OCI-LY7 (cell line): ENCODE measurements at regions not wholly inside any gene's neighbourhood (a gene's known extent, or its start where the extent isn't known, plus 50 kb on each side); places are given as distances from the start of the nearest gene placed in this dataset.

Source experiments
- BruUV-seq: library from RNA; stranded (reverse); fragments of 400-500 nt; replicated peaks from 2 replicates; lab custom pipeline; 2021; lab: Mats Ljungman, UMichigan
- CTCF ChIA-PET: fragments of 300-600 bp; sonication (Branson Sonifier 250); formaldehyde crosslinking; loops from one replicate; lab custom pipeline; 2022; ENCODE audit warnings: antibody characterized with exemption; ENCODE audit not compliant: unreplicated experiment; lab: Charles Lee
- POLR2A ChIA-PET: fragments of 300-600 bp; sonication (Branson Sonifier 250); formaldehyde crosslinking; loops from one replicate; lab custom pipeline; 2022; ENCODE audit warnings: antibody characterized with exemption; lab: Charles Lee
- DNase-seq: peaks from one replicate; pipeline ENCODE4 v3.0.0-alpha.2; 2015; ENCODE audit warnings: low spot score
- H2AFZ ChIP-seq: fragments of 200-600 bp; sonication (generic), shearing (Covaris generic); 2 replicates; pipeline ENCODE4 v1.6.1; 2014; ENCODE audit warnings: mild to moderate bottlenecking, antibody characterized with exemption, low read length, moderate library complexity
- H3K27ac ChIP-seq: fragments of 200-600 bp; sonication (generic); 2 replicates; pipeline ENCODE4 v1.5.1; 2014; ENCODE audit warnings: mixed run types, low read depth, mild to moderate bottlenecking, moderate library complexity, low read length, inconsistent platforms; ENCODE audit not compliant: poor library complexity, severe bottlenecking
- H3K36me3 ChIP-seq: fragments of 200-600 bp; sonication (generic); 2 replicates; pipeline ENCODE4 v1.6.1; 2014; ENCODE audit warnings: mild to moderate bottlenecking, antibody characterized with exemption, low read length, moderate library complexity, mixed read lengths; ENCODE audit not compliant: insufficient read depth
- H3K4me1 ChIP-seq: fragments of 200-600 bp; sonication (generic); 2 replicates; pipeline ENCODE4 v1.5.1; 2014; ENCODE audit warnings: mild to moderate bottlenecking, low read length; ENCODE audit not compliant: insufficient read depth, poor library complexity, severe bottlenecking
- H3K4me2 ChIP-seq: fragments of 200-600 bp; sonication (generic); 2 replicates; pipeline ENCODE4 v1.6.1; 2014; ENCODE audit warnings: mild to moderate bottlenecking, low read length
- H3K4me3 ChIP-seq: fragments of 200-600 bp; sonication (generic); 2 replicates; pipeline ENCODE4 v1.5.1; 2014; ENCODE audit warnings: mild to moderate bottlenecking, low read depth, low read length; ENCODE audit not compliant: poor library complexity, severe bottlenecking
- H3K79me2 ChIP-seq: fragments of 200-600 bp; sonication (generic); 2 replicates; pipeline ENCODE4 v1.6.1; 2016; ENCODE audit warnings: low read depth, mild to moderate bottlenecking, low read length, moderate library complexity, mixed read lengths; ENCODE audit not compliant: insufficient read depth
- H3K9me2 ChIP-seq: fragments of 200-600 bp; sonication (generic); 2 replicates; pipeline ENCODE4 v1.6.1; 2016; ENCODE audit warnings: mild to moderate bottlenecking, low read length, mixed read lengths; ENCODE audit not compliant: insufficient read depth
- H3K9me3 ChIP-seq: fragments of 200-600 bp; sonication (generic); 2 replicates; pipeline ENCODE4 v1.6.1; 2014; ENCODE audit warnings: mild to moderate bottlenecking, mixed run types, low read length, mixed read lengths
- H4K20me1 ChIP-seq: fragments of 200-600 bp; sonication (generic); 2 replicates; pipeline ENCODE4 v1.6.1; 2014; ENCODE audit warnings: mild to moderate bottlenecking, antibody characterized with exemption, low read length, moderate library complexity, mixed read lengths; ENCODE audit not compliant: insufficient read depth
- EZH2phosphoT487 ChIP-seq: fragments of 200-600 bp; sonication (generic); IDR thresholded peaks from 2 replicates; pipeline ENCODE4 v1.6.1; 2018; ENCODE audit warnings: low read depth, borderline replicate concordance, mild to moderate bottlenecking, mixed run types, antibody characterized with exemption, low read length, moderate library complexity, mixed read lengths
- intact Hi-C: fragments of 100-400 bp; cut with micrococcal nuclease; formaldehyde crosslinking; loops from one replicate; pipeline ENCODE4 v1.10.0; 2022; ENCODE audit not compliant: unreplicated experiment
- TF ChIP-seq, protein P1 (sequence below): fragments of 200-600 bp; sonication (generic); conservative IDR thresholded peaks from 2 replicates; pipeline ENCODE4 v1.5.1; 2014; ENCODE audit warnings: mild to moderate bottlenecking, antibody characterized with exemption, low read length, moderate library complexity, mixed read lengths

- H3K4me2 ChIP-seq = no peak overlapping the region
- no TSS peak for BruUV-seq
These were observed 1337.7 kb downstream of the HACE1 start for GRCh38 chr6:103522045-103522444.

DNA sequence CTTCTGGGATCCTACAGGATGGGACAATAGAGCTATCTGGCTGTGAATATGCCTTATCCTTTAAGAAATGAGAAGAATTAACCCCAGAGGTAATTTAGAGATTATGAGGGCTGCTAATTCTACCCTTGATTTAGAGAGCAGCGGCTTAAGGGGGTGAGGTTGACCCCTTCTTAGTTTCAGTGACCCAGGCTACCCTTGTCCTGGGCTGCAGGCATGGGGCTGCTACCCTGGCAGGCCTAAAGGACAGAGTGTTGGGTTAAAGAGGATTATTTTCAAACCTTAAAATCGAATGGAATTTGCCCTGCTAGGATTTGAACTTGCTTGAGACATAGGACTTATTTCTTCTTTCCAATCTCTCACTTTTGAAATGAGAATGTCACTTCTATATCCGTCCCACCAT is 1343.4 kb downstream of the HACE1 start:
- DNase-seq = no peak
- Histone ChIP-seq H3K9me2 (no peaks in the 10 kb centered on the region), H3K4me3 (no peak overlapping the region), H2AFZ (no peak overlapping the region), H3K36me3 (no peaks in the 10 kb centered on the region), H3K9me3 (no peaks in the 10 kb centered on the region), H3K79me2 (no peaks in the 10 kb centered on the region), H3K4me1 (no peaks in the 10 kb centered on the region), H4K20me1 (no peaks in the 10 kb centered on the region), H3K4me2 (no peak overlapping the region), H3K27ac (no peak overlapping the region)
- BruUV-seq = no TSS peak
- POLR2A ChIA-PET = no interaction called here
- CTCF ChIA-PET = no interaction called here
- TF ChIP-seq EZH2phosphoT487 = no peak
- TF ChIP-seq, protein P1, sequence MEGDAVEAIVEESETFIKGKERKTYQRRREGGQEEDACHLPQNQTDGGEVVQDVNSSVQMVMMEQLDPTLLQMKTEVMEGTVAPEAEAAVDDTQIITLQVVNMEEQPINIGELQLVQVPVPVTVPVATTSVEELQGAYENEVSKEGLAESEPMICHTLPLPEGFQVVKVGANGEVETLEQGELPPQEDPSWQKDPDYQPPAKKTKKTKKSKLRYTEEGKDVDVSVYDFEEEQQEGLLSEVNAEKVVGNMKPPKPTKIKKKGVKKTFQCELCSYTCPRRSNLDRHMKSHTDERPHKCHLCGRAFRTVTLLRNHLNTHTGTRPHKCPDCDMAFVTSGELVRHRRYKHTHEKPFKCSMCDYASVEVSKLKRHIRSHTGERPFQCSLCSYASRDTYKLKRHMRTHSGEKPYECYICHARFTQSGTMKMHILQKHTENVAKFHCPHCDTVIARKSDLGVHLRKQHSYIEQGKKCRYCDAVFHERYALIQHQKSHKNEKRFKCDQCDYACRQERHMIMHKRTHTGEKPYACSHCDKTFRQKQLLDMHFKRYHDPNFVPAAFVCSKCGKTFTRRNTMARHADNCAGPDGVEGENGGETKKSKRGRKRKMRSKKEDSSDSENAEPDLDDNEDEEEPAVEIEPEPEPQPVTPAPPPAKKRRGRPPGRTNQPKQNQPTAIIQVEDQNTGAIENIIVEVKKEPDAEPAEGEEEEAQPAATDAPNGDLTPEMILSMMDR = no peak
- intact Hi-C loops = no loop called here

More at GRCh38 chr6:103522045-103522444, 1337.7 kb downstream of the HACE1 start:
- intact Hi-C loops = no loop called here
- Histone ChIP-seq H3K4me1 (no peaks in the 10 kb centered on the region), H3K79me2 (no peaks in the 10 kb centered on the region), H2AFZ (no peak overlapping the region), H3K27ac (no peak overlapping the region), H3K36me3 (no peaks in the 10 kb centered on the region), H3K4me3 (no peak overlapping the region), H3K9me3 (no peaks in the 10 kb centered on the region), H4K20me1 (no peaks in the 10 kb centered on the region), H3K9me2 (no peaks in the 10 kb centered on the region)
- TF ChIP-seq, protein P1 = no peak
- no peak for TF ChIP-seq EZH2phosphoT487
- no peak for DNase-seq
- ChIA-PET POLR2A (no interaction called here), CTCF (no interaction called here)

DNA sequence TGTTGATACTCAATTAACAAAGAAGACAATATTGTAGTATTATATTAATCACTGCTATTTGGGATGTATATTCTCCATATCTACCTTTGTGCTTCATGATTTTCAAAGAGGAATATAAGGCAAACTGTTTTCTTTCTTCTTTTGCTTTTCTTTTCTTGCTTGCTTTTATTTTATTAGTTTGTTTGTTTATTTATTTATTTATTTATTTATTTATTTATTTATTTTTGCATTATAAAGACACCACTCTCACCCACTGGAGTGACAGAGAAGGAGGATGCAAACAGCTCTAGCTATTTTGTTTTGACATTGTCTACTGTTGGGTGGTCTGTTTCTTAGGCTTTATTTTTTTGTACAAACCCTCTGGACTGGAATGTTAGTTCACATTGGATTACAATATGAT is 1352.7 kb downstream of the HACE1 start:
- DNase-seq = no peak
- ChIA-PET POLR2A (interaction anchor here (1.5 kb wide), 1 partner anchor 43 kb away, joined by 4 read pairs; no protein-coding TSS in a partner anchor), CTCF (no interaction called here)
- no peaks in the 10 kb centered on the region for H3K4me1 ChIP-seq
- H2AFZ ChIP-seq = no peak overlapping the region
- no peaks in the 10 kb centered on the region for H3K79me2 ChIP-seq
- TF ChIP-seq, protein P1 = no peak
- TF ChIP-seq EZH2phosphoT487 = no peak
- H3K4me2 ChIP-seq = no peak overlapping the region
- no peaks in the 10 kb centered on the region for H3K9me3 ChIP-seq
- no peak overlapping the region for H3K27ac ChIP-seq
- no peaks in the 10 kb centered on the region for H3K9me2 ChIP-seq
- intact Hi-C loops = no loop called here
- no peaks in the 10 kb centered on the region for H3K36me3 ChIP-seq
- H3K4me3 ChIP-seq = no peak overlapping the region
- H4K20me1 ChIP-seq = no peaks in the 10 kb centered on the region
- BruUV-seq = no TSS peak
